ENCODE measurements at regions not wholly inside any gene's neighbourhood (a gene's known extent, or its start where the extent isn't known, plus 50 kb on each side); places are given as distances from the start of the nearest gene placed in this dataset.

GRCh38 chr18:62658028-62658427 lies 57.3 kb upstream of the PHLPP1 start:
- Histone ChIP-seq H3K9me3 (ENCODE audit: control insufficient read depth, insufficient read depth, low read length) (no peaks in the 10 kb centered on the region), H3K9ac (ENCODE audit: low read depth, low read length) (no peak overlapping the region), H3K4me2 (ENCODE audit: low read depth, low read length) (no peak overlapping the region), H3K14ac (replicated peaks; ENCODE audit: low read depth, low read length) (no peak overlapping the region), H3K27ac (ENCODE audit: insufficient read depth, low read length) (no peak overlapping the region), H4K8ac (ENCODE audit: low read depth in 2 of 2, low read length in 2 of 2) (no peak overlapping the region), H4K91ac (ENCODE audit: insufficient read depth, low read depth, low read length) (no peak overlapping the region), H2BK15ac (ENCODE audit: low read depth, low read length) (no peak overlapping the region), H3K56ac (ENCODE audit: extremely low read depth, insufficient read depth, low read length) (no peak overlapping the region), H2BK20ac (ENCODE audit: low read depth, low read length) (no peak overlapping the region), H3K18ac (ENCODE audit: low read depth, low read length) (no peak overlapping the region), H4K20me1 (ENCODE audit: insufficient read depth, low read length) (no peaks in the 10 kb centered on the region), H3K36me3 (ENCODE audit: control insufficient read depth, insufficient read depth, low read length) (no peaks in the 10 kb centered on the region), H2AFZ (replicated peaks; ENCODE audit: low read length, poor library complexity) (no peak overlapping the region), H2AK9ac (replicated peaks; ENCODE audit: low read depth, low read length, poor library complexity) (no peak overlapping the region), H2AK5ac (ENCODE audit: low read depth, low read length) (no peak overlapping the region), H4K5ac (ENCODE audit: low read depth, low read length) (no peak overlapping the region), H3K4me3 (ENCODE audit: insufficient read depth, low read depth, low read length) (no peak overlapping the region), H2BK5ac (ENCODE audit: low read depth, low read length, poor library complexity, severe bottlenecking) (no peak overlapping the region), H3K27me3 (ENCODE audit: control insufficient read depth, insufficient read depth, low read length) (no peaks in the 10 kb centered on the region; the same call in 1 of the 2 replicates), H2BK120ac (ENCODE audit: low read depth, low read length) (no peak overlapping the region), H3K23ac (ENCODE audit: low read depth, low read length) (no peak overlapping the region), H3K9me1 (ENCODE audit: insufficient read depth, low read length) (no peaks in the 10 kb centered on the region), H3K79me1 (ENCODE audit: low read depth in 1 of 2, low read length in 2 of 2) (no peaks in the 10 kb centered on the region), H3K4me1 (ENCODE audit: control insufficient read depth, insufficient read depth, low read length) (no peaks in the 10 kb centered on the region), H3K4ac (ENCODE audit: low read depth, low read length) (no peak overlapping the region)
- no peak for ATAC-seq (ENCODE audit: low read depth)
- in situ Hi-C loops (cut with MboI; ENCODE audit: low sequenced_read_pairs) (no loop called here), intact Hi-C loops (cut with micrococcal nuclease) (no loop called here), dilution Hi-C loops (cut with HindIII; ENCODE audit: low sequenced_read_pairs, unreplicated experiment) (no loop called here)
- WGBS, 2 experiments (ENCODE audit: extremely low coverage in 2 of 2, insufficient read length in 1 of 2) = no CpG with 5 or more reads among the region's 1 CpG
- no TSS peak for BruUV-seq (replicated peaks)
- POLR2A ChIA-PET (ENCODE audit: unreplicated experiment) = no interaction called here
- no peak for DNase-seq
- TF ChIP-seq CEBPB (IDR thresholded peaks at IDR 0.05; ENCODE audit: low read depth, low read length) (no peak), MAZ (IDR thresholded peaks at IDR 0.05; ENCODE audit: borderline replicate concordance, low read depth, low read length) (no peak), SMC3 (IDR thresholded peaks at IDR 0.05; ENCODE audit: low read depth, low read length) (no peak), FOS (IDR thresholded peaks at IDR 0.05; ENCODE audit: low read depth, low read length) (no peak), BHLHE40 (IDR thresholded peaks at IDR 0.05; ENCODE audit: low read depth, low read length) (no peak), CTCF (conservative IDR thresholded peaks at IDR 0.05; ENCODE audit: low read depth, low read length) (no peak), RCOR1 (IDR thresholded peaks at IDR 0.05; ENCODE audit: insufficient replicate concordance, low read length) (no peak), RFX5 (IDR thresholded peaks at IDR 0.05; ENCODE audit: low read depth, low read length) (no peak), MAFK (IDR thresholded peaks at IDR 0.05; ENCODE audit: low read depth, low read length) (no peak), RAD21 (IDR thresholded peaks at IDR 0.05; ENCODE audit: low read length) (no peak), USF2 (IDR thresholded peaks at IDR 0.05; ENCODE audit: low read depth, low read length) (no peak), CHD1 (IDR thresholded peaks at IDR 0.05; ENCODE audit: low read depth, low read length) (no peak)
- CTCF ChIA-PET = no interaction called here

Measured in IMR-90 (cell line).